ENCODE measurements at regions not wholly inside any gene's neighbourhood (a gene's known extent, or its start where the extent isn't known, plus 50 kb on each side); places are given as distances from the start of the nearest gene placed in this dataset.

DNA sequence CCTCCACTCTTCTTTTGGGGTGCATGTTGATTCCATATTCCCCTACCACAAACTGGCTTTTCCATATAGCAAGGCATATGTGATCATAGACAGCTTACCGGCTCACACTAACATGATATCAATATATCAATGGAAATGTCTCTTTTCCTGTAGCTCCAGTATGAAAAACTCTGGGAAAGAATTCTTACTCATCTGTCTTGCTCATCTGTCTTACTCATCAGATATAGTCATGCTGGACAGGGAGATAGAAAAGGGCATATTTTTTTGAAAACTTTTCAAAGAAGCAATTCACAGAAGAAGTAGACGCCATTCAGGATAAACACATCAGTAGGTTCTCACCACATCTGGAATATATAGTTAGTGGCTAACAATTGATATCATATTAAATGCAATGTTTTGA lies 794.7 kb downstream of the RAB28 start:
- Histone ChIP-seq H3K79me2 (no peaks in the 10 kb centered on the region), H3K4me3 (ENCODE audit: low read depth, low read length) (no peak overlapping the region), H3K27me3 (ENCODE audit: control insufficient read depth, insufficient read depth, low read length) (no peaks in the 10 kb centered on the region), H3K9me3 (ENCODE audit: control insufficient read depth, low read length) (no peaks in the 10 kb centered on the region), H3K9ac (no peak overlapping the region), H3K27ac (no peak overlapping the region), H3K36me3 (ENCODE audit: control insufficient read depth, insufficient read depth, low read length) (no peaks in the 10 kb centered on the region), H2AFZ (no peak overlapping the region), H3K4me1 (no peaks in the 10 kb centered on the region), H3K4me2 (ENCODE audit: low read length) (no peak overlapping the region)
- TF ChIP-seq, protein P1, sequence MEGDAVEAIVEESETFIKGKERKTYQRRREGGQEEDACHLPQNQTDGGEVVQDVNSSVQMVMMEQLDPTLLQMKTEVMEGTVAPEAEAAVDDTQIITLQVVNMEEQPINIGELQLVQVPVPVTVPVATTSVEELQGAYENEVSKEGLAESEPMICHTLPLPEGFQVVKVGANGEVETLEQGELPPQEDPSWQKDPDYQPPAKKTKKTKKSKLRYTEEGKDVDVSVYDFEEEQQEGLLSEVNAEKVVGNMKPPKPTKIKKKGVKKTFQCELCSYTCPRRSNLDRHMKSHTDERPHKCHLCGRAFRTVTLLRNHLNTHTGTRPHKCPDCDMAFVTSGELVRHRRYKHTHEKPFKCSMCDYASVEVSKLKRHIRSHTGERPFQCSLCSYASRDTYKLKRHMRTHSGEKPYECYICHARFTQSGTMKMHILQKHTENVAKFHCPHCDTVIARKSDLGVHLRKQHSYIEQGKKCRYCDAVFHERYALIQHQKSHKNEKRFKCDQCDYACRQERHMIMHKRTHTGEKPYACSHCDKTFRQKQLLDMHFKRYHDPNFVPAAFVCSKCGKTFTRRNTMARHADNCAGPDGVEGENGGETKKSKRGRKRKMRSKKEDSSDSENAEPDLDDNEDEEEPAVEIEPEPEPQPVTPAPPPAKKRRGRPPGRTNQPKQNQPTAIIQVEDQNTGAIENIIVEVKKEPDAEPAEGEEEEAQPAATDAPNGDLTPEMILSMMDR (IDR thresholded peaks at IDR 0.05), result no peak

- H3K4me2 ChIP-seq (ENCODE audit: low read length), result no peak overlapping the region
- H3K9ac ChIP-seq, result no peak overlapping the region
- no peaks in the 10 kb centered on the region for H3K27me3 ChIP-seq (ENCODE audit: control insufficient read depth, insufficient read depth, low read length)
- H2AFZ ChIP-seq, result no peak overlapping the region
- H3K4me3 ChIP-seq (ENCODE audit: low read depth, low read length), result no peak overlapping the region
- H3K36me3 ChIP-seq (ENCODE audit: control insufficient read depth, insufficient read depth, low read length), result no peaks in the 10 kb centered on the region
- TF ChIP-seq, protein P1 (IDR thresholded peaks at IDR 0.05), result no peak
- H3K79me2 ChIP-seq, result no peaks in the 10 kb centered on the region
- H3K4me1 ChIP-seq, result no peaks in the 10 kb centered on the region
- no peak overlapping the region for H3K27ac ChIP-seq
- H3K9me3 ChIP-seq (ENCODE audit: control insufficient read depth, low read length), result peaks cover 3% of the 10 kb centered on the region
Measured at GRCh38 chr4:12679217-12679616, 804.9 kb downstream of the RAB28 start.

DNA sequence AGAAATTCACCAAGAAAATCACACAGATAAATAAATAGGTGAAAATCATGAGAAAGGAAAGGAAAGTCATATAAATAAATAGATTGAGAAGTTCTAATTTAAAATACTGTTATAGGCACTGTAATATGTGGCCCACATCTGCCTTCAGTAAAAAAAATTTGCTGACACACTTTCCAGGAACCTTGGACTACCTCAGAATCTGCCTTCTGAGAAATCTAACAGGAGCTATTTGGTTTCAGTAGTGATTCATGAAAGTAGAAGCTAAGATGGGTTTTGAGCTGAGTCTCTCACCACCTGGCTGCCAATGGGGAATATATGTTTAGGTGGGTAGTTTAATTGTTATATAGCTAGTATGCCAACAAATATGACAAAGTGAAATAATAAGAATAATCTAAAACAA lies 810.0 kb downstream of the RAB28 start:
- Histone ChIP-seq H3K79me2 (no peaks in the 10 kb centered on the region), H2AFZ (no peak overlapping the region), H3K4me3 (ENCODE audit: low read depth, low read length) (no peak overlapping the region), H3K4me2 (ENCODE audit: low read length) (no peak overlapping the region), H3K9me3 (ENCODE audit: control insufficient read depth, low read length) (peaks cover 3% of the 10 kb centered on the region), H3K9ac (no peak overlapping the region), H3K36me3 (ENCODE audit: control insufficient read depth, insufficient read depth, low read length) (no peaks in the 10 kb centered on the region), H3K27me3 (ENCODE audit: control insufficient read depth, insufficient read depth, low read length) (no peaks in the 10 kb centered on the region), H3K4me1 (no peaks in the 10 kb centered on the region), H3K27ac (no peak overlapping the region)
- TF ChIP-seq, protein P1 (IDR thresholded peaks at IDR 0.05), result no peak

DNA sequence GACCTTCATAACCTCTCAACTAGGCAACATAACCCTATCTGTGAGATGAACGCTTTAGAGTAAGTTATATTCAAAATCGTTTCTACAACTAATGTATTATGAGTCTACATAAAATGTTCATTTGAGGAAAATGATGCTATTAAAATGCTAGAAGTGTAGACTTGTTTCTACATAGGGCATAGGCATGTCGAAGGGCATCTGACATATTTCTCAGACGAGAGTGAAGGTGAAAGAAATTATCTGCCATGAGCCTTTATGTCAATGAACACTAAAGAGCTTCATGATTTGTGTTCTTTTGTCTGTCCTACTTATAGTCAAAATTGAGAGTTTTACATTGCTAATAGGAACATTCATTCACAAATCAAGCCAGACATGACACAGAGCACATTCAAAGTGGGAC lies 811.8 kb downstream of the RAB28 start:
- Histone ChIP-seq H3K4me2 (ENCODE audit: low read length) (no peak overlapping the region), H2AFZ (no peak overlapping the region), H3K4me3 (ENCODE audit: low read depth, low read length) (no peak overlapping the region), H3K4me1 (no peaks in the 10 kb centered on the region), H3K9me3 (ENCODE audit: control insufficient read depth, low read length) (peaks cover 3% of the 10 kb centered on the region), H3K79me2 (no peaks in the 10 kb centered on the region), H3K27ac (no peak overlapping the region), H3K9ac (no peak overlapping the region), H3K27me3 (ENCODE audit: control insufficient read depth, insufficient read depth, low read length) (no peaks in the 10 kb centered on the region), H3K36me3 (ENCODE audit: control insufficient read depth, insufficient read depth, low read length) (no peaks in the 10 kb centered on the region)
- TF ChIP-seq, protein P1 (IDR thresholded peaks at IDR 0.05), result no peak

GRCh38 chr4:12658146-12658545 lies 826.0 kb downstream of the RAB28 start:
- H3K27me3 ChIP-seq (ENCODE audit: control insufficient read depth, insufficient read depth, low read length), result no peaks in the 10 kb centered on the region
- H3K27ac ChIP-seq, result no peak overlapping the region
- H3K4me1 ChIP-seq, result no peaks in the 10 kb centered on the region
- no peaks in the 10 kb centered on the region for H3K36me3 ChIP-seq (ENCODE audit: control insufficient read depth, insufficient read depth, low read length)
- no peaks in the 10 kb centered on the region for H3K9me3 ChIP-seq (ENCODE audit: control insufficient read depth, low read length)
- no peak overlapping the region for H3K4me3 ChIP-seq (ENCODE audit: low read depth, low read length)
- no peak overlapping the region for H3K4me2 ChIP-seq (ENCODE audit: low read length)
- no peak overlapping the region for H2AFZ ChIP-seq
- TF ChIP-seq, protein P1 (IDR thresholded peaks at IDR 0.05), result no peak
- no peak overlapping the region for H3K9ac ChIP-seq
- H3K79me2 ChIP-seq, result no peaks in the 10 kb centered on the region
